NCI-H187 (cell line): ENCODE measurements at regions not wholly inside any gene's neighbourhood (a gene's known extent, or its start where the extent isn't known, plus 50 kb on each side); places are given as distances from the start of the nearest gene placed in this dataset.
"Not testable (repeated sequence)": the region's sequence is repeated elsewhere in the genome, so short reads cannot be mapped to it uniquely, and the experiment has no call there.

Experiments used
- DNase-seq, 2 experiments: peaks; one replicate each; lab custom pipeline; 2025; lab: John Stamatoyannopoulos, UW

DNA sequence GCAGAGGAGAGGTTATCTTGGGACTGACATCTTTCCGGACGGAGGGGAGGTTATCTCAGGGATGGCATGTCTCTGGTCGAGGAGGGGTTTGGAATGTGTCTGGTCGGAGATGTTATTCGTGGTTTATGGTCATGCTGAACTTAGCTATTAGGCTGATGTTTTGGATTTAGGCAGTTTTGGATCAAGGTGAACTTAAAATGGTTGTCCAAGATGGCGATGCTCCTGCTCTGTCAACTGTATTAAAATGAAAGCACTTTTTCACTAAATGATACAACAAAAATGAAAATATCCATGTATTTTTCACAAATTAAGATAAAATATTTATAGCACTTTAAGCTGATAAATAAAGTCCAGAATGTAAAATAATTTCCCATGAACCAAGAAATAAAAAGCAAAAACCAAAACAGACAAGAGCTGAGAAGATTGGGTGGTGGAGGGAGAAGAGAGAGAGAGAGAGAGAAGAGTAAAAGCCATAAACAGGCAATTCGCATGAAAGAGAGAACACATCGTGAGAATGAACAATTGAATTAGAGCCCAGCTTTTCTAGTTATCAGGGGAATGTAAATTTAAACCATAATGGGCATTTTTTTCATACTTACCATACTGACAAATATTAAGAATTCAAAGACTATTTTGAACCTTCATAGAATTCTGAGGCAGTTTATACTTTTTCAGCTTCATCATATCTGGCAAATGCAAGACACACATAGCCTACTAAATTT lies 2236.0 kb upstream of the AGA start:
- DNase-seq, result no peak

DNA sequence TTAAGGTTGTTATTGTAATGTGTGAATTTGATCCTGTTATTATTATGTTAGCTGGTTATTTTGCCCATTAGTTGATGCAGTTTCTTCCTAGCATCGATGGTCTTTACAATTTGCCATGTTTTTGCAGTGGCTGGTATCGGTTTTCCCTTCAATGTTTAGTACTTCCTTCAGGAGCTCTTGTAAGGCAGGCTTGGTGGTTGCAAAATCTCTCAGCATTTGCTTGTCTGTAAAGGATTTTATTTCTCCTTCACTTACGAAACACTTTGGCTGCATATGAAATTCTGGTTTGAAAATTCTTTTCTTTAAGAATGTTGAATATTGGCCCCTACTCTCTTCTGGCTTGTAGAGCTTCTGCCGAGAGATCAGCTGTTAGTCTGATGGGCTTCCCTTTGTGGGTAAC lies 2241.4 kb upstream of the AGA start:
- not testable (repeated sequence) for DNase-seq

- no peak for DNase-seq
Observed at GRCh38 chr4:179692222-179692621, 2250.0 kb upstream of the AGA start.

DNA sequence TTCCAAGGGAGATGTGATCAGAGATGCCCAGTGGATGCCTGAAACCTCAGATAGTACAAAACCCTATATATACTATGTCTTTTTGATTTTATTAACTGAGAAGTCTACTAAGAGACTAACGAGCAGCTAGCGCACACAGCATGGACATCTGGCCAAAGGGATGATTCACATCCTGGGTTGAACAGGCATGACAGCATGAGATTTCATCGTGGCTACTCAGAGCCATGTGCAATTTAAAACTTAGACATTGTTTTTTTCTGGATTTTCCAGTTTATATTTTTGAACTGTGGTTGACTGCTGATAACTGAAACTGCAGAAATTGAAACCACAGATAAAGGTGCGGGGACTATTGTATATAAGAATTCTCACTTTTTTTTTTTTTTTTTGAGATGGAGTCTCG lies 2252.9 kb upstream of the AGA start:
- DNase-seq, result no peak

DNA sequence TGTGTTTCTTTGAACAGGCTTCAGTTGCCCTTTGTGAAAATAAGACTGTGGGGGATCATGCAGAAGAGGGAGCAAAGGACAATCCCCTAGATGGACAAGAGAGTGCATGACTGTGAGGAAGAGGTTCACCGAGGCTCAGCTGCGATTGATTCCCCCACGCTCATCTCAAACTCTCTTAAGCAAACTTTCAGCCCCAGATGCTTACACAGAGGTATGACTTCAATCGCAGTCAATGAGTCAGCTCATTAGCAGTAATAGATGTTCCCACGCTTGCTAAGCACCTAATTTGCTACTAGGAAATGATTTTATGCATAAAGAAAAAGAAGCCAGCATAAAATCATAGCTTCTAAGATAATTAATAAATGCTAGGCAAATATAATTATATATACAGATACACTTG lies 2256.1 kb upstream of the AGA start:
- no peak for DNase-seq

- no peak for DNase-seq
Observed at GRCh38 chr4:179709961-179710624, 2267.9 kb upstream of the AGA start.

GRCh38 chr4:179719766-179720450 lies 2277.7 kb upstream of the AGA start:
- DNase-seq, result no peak

GRCh38 chr4:179726491-179726890 lies 2284.3 kb upstream of the AGA start:
- not testable (repeated sequence) for DNase-seq

DNA sequence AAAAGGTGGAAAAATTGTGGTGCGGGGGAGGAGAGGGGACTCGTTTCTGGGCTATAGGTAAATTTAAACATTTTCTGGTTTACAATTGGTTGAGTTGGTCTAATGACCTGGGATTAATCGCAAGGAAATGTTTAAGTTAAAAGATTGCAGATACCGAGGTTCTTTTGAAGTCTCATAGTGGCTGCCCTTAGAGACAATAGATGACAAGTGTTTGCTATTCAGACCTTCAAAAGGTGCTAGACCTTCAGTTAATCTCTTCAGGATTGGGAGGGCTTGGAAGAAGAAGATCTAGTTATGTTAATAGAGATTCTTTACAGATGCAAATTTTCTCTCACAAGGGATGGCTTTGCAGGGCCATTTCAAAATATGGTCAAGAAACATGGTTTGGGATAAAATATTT lies 2286.1 kb upstream of the AGA start:
- no peak for DNase-seq

- DNase-seq, result not testable (repeated sequence)
Observed at GRCh38 chr4:179736820-179737219, 2294.6 kb upstream of the AGA start.

- no peak for DNase-seq
Observed at GRCh38 chr4:179738822-179739221, 2296.6 kb upstream of the AGA start.

DNA sequence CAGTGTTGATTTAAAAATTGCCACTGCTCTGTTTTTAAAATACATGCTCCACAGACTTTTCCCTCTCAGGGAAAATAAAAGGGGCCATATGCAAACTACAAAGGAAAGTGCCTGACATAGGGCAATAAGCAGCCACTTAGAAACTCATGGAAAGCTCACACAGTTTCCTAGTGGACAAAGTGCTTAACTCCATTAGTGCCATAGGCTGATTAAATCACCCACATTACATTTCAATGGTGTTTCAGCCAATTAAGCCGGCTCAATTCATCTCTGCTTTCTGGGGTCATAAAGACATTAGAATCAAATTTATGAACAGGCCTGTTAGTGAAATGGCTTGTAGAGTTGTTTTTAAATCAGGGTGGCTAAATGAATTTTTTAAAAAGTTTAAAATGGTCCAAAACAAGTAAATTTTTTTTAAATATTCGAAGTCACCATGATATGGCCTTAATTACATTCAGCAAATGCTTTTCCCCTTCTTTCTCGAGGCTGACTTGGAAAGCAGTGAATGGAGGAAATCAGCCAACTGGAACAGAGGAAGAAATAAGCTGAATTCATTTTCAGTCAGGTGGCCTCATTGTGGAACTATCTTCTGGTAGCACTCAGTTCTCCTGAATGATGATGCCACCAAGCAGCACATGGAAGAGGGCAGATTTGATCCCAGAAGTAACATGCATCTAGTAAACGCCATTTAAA lies 2305.1 kb upstream of the AGA start:
- no peak for DNase-seq

- DNase-seq, result no peak
Observed at GRCh38 chr4:179748837-179749236, 2306.6 kb upstream of the AGA start.

- DNase-seq, result no peak
Observed at GRCh38 chr4:179750374-179750773, 2308.1 kb upstream of the AGA start.

- DNase-seq, result no peak
Observed at GRCh38 chr4:179751669-179752068, 2309.4 kb upstream of the AGA start.

- no peak for DNase-seq
Observed at GRCh38 chr4:179755322-179755721, 2313.1 kb upstream of the AGA start.

GRCh38 chr4:179757641-179758040 lies 2315.4 kb upstream of the AGA start:
- no peak for DNase-seq

DNA sequence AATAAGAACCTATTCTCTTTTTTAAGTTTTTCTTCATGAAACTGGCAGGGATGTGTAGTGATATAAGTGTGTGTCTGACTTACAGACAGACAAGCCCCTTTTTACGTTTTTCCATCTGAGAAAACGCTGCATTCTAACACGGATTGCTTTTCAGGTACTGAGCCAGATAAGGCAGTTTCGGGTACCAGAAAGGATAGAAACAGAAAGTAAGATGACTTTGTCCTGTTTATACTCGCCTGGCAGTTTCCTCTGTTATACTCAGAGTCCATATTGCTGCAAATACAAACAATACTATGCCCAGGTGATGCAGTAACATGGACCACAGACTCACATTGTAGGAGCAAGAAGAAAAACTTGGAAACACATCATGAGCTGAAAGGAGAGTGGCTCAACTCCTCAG lies 2320.6 kb upstream of the AGA start:
- no peak for DNase-seq

GRCh38 chr4:179766938-179767337 lies 2324.7 kb upstream of the AGA start:
- DNase-seq, result no peak

DNA sequence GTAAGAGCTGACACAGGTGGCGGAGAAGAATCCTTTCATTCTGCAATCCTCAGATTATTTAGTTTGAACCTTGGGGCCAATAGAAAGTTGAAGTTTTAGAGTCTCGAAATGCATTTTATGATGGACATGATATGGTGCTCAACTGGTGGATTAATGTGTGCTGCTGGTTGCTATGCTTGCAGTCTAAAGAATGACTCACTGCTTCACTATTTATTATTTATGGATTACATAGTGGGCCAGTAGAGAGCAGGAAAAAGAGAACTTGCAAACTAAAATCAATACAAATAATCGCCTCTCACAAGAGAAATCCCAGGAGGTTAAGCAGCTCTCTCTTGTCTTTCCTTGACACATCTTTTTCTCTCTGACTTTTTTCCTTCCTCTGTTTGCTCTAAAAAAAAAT lies 2326.8 kb upstream of the AGA start:
- no peak for DNase-seq

DNA sequence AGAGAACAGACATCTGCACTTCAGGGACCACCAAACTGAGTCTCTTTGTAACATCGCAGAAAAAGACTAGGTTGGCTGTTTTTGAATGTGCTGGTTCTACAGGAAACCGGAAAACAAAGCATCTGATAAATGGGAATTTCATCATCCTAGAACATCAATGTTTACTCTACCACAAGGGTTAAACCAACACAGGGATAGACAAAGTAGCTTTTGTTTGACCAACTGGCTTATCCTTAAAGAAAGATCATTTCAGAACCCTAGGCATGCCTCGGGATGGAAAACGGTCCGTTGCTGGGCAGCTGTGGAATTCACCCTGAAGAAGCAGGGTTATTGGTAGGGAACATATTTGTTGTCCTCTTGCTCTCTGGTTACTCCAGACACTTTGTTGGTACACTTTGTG lies 2355.5 kb upstream of the AGA start:
- no peak for DNase-seq

DNA sequence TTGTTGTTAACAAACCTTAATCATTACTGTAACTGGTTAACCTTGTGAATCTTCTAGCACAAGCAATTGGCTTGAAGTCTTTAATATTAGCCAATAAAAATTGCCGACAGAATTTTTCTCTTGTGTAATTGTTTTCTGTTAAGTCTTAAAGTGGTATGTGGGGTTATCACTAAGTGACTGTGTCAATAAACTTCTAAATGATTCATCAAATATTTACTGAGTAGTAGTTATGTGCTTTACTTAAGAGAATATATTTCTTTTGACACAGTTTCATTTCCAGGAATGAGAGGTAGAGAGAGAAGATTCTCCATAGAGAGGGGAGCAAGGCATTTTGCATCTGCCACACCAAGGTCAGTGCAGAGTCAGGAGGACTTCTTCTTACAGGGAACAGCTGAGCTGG lies 2361.6 kb upstream of the AGA start:
- DNase-seq, result no peak

DNA sequence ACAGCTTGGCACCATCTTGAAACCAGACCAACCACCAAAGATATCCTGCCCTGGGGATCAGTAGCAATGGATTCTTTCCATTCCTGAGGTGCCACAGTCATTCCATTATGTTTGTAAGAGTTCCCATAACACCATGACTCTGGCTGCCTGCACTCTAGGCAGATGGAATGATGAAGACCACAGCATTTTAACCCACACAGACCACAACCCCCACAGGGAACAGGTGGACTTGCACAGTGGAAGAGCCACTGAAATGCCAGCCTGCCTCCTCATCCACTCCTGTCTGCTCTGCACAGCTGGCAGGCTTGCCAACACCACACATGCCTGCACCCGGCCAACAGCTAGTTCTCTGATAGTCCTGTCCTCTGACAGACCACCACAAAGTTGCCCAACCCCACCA lies 2362.2 kb upstream of the AGA start:
- DNase-seq, result no peak
